ENCODE measurements at regions not wholly inside any gene's neighbourhood (a gene's known extent, or its start where the extent isn't known, plus 50 kb on each side); places are given as distances from the start of the nearest gene placed in this dataset.

DNA sequence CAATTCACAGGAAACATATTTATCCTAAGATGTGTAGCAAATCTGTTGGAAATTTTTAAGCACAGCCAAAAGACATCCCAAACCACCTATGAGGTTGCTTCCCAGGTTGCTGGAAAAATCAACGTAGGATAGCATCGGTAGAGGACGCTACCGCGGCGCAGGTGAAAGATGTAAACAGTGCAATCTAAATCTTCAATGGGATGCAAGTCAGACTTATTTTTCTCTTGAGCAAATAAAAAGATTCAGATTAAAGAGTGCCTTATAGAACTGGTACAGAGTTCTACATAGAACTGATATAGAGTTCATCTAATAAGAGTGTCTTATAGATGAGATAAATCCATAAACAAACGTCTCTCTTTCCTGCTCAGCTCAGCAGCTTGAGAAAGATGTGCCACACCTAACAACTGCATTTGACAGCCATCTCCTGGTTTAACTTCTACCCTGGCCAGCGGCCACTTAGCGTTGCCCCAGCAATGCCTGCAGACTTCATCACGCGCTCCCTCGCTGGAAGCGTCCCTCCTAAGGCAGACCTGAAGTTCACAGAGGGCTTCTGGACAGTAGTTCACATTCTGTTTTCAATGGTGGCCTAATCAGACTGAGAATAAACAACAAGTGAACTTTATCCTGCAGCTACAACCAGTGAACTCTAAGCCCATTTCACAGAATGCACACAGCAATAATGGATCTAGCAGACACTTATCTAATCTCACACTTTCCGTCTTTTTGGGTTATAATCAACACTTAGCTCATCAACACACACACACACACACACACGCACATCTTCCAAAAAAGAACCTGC is 164.5 kb downstream of the TOMM20 start:
- TF ChIP-seq, protein P1, sequence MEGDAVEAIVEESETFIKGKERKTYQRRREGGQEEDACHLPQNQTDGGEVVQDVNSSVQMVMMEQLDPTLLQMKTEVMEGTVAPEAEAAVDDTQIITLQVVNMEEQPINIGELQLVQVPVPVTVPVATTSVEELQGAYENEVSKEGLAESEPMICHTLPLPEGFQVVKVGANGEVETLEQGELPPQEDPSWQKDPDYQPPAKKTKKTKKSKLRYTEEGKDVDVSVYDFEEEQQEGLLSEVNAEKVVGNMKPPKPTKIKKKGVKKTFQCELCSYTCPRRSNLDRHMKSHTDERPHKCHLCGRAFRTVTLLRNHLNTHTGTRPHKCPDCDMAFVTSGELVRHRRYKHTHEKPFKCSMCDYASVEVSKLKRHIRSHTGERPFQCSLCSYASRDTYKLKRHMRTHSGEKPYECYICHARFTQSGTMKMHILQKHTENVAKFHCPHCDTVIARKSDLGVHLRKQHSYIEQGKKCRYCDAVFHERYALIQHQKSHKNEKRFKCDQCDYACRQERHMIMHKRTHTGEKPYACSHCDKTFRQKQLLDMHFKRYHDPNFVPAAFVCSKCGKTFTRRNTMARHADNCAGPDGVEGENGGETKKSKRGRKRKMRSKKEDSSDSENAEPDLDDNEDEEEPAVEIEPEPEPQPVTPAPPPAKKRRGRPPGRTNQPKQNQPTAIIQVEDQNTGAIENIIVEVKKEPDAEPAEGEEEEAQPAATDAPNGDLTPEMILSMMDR (IDR thresholded peaks at IDR 0.05), result no peak
- no peak for TF ChIP-seq POLR2A (IDR thresholded peaks at IDR 0.05)
